ENCODE measurements at regions not wholly inside any gene's neighbourhood (a gene's known extent, or its start where the extent isn't known, plus 50 kb on each side); places are given as distances from the start of the nearest gene placed in this dataset.
"Not testable (repeated sequence)": the region's sequence is repeated elsewhere in the genome, so short reads cannot be mapped to it uniquely, and the experiment has no call there.

DNA sequence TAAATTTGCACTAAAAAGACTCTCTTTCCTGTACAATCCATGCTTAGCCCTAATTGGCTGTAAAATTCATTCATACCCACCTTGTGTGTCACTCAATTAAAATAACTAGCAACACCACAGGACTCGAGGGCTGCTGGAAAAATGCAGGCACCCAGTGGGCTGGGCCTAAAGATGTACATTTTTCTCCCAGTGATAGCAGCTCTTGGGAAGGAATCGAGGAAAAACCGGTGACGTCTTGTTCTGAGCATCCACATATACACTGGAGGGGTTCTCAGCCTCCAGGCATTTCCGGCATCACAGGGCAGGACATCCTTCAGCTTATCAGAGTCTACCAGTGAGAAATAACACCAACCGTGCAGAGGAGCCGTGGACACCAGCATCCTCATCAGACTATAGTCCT is 85.8 kb upstream of the PITRM1 start:
- TF ChIP-seq, protein P1, sequence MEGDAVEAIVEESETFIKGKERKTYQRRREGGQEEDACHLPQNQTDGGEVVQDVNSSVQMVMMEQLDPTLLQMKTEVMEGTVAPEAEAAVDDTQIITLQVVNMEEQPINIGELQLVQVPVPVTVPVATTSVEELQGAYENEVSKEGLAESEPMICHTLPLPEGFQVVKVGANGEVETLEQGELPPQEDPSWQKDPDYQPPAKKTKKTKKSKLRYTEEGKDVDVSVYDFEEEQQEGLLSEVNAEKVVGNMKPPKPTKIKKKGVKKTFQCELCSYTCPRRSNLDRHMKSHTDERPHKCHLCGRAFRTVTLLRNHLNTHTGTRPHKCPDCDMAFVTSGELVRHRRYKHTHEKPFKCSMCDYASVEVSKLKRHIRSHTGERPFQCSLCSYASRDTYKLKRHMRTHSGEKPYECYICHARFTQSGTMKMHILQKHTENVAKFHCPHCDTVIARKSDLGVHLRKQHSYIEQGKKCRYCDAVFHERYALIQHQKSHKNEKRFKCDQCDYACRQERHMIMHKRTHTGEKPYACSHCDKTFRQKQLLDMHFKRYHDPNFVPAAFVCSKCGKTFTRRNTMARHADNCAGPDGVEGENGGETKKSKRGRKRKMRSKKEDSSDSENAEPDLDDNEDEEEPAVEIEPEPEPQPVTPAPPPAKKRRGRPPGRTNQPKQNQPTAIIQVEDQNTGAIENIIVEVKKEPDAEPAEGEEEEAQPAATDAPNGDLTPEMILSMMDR (conservative IDR thresholded peaks at IDR 0.05 in 1 of 2, IDR thresholded peaks at IDR 0.05 in 1 of 2; ENCODE audit: low read depth in 1 of 2, low read length in 2 of 2) = no peak
- no peak for TF ChIP-seq EZH2 (IDR thresholded peaks at IDR 0.05; ENCODE audit: low read length, missing control alignments)
- no peaks in the 10 kb centered on the region for H3K9me3 ChIP-seq (ENCODE audit: control insufficient read depth, insufficient read depth, low read depth, low read length)

GRCh38 chr10:3255616-3256015 is 83.0 kb upstream of the PITRM1 start:
- Histone ChIP-seq H3K9me3 (ENCODE audit: control insufficient read depth, insufficient read depth, low read depth, low read length) (no peaks in the 10 kb centered on the region), H3K36me3 (ENCODE audit: control insufficient read depth, insufficient read depth, low read length) (no peaks in the 10 kb centered on the region), H3K4me3 (replicated peaks in 1 of 4; ENCODE audit: control extremely low read depth in 1 of 4, insufficient read depth in 1 of 4, low read depth in 3 of 4, low read length in 4 of 4) (no peak overlapping the region), H4K20me1 (ENCODE audit: control insufficient read depth, extremely low read depth, insufficient read depth, low read length) (no peaks in the 10 kb centered on the region), H3K4me1 (ENCODE audit: control insufficient read depth, extremely low read depth, insufficient read depth, low read length) (no peaks in the 10 kb centered on the region), H3K79me2 (ENCODE audit: control insufficient read depth, insufficient read depth, low read length) (no peaks in the 10 kb centered on the region), H3K4me2 (ENCODE audit: extremely low read depth, insufficient read depth, low read length) (no peak overlapping the region), H3K27me3 (ENCODE audit: control insufficient read depth, insufficient read depth, low read length) (no peaks in the 10 kb centered on the region), H2AFZ (ENCODE audit: low read length) (no peak overlapping the region), H3K9ac (ENCODE audit: insufficient read depth, low read length) (no peak overlapping the region), H3K27ac (ENCODE audit: insufficient read depth, low read length) (no peak overlapping the region)
- DNase-seq (ENCODE audit: low read depth in 2 of 2) = no peak
- TF ChIP-seq EZH2 (IDR thresholded peaks at IDR 0.05; ENCODE audit: low read length, missing control alignments) = no peak
- TF ChIP-seq, protein P1 (conservative IDR thresholded peaks at IDR 0.05 in 1 of 2, IDR thresholded peaks at IDR 0.05 in 1 of 2; ENCODE audit: low read depth in 1 of 2, low read length in 2 of 2) = no peak

More for the DNA sequence above, 85.8 kb upstream of the PITRM1 start:
- Histone ChIP-seq H3K4me2 (ENCODE audit: extremely low read depth, insufficient read depth, low read length) (no peak overlapping the region), H3K36me3 (ENCODE audit: control insufficient read depth, insufficient read depth, low read length) (no peaks in the 10 kb centered on the region), H3K4me3 (replicated peaks in 1 of 4; ENCODE audit: control extremely low read depth in 1 of 4, insufficient read depth in 1 of 4, low read depth in 3 of 4, low read length in 4 of 4) (no peak overlapping the region), H2AFZ (ENCODE audit: low read length) (no peak overlapping the region), H3K79me2 (ENCODE audit: control insufficient read depth, insufficient read depth, low read length) (no peaks in the 10 kb centered on the region), H3K27ac (ENCODE audit: insufficient read depth, low read length) (no peak overlapping the region), H3K4me1 (ENCODE audit: control insufficient read depth, extremely low read depth, insufficient read depth, low read length) (no peaks in the 10 kb centered on the region), H4K20me1 (ENCODE audit: control insufficient read depth, extremely low read depth, insufficient read depth, low read length) (no peaks in the 10 kb centered on the region), H3K27me3 (ENCODE audit: control insufficient read depth, insufficient read depth, low read length) (no peaks in the 10 kb centered on the region), H3K9ac (ENCODE audit: insufficient read depth, low read length) (no peak overlapping the region)
- no peak for DNase-seq (ENCODE audit: low read depth in 2 of 2)

- Histone ChIP-seq H3K9ac (ENCODE audit: insufficient read depth, low read length) (no peak overlapping the region), H3K79me2 (ENCODE audit: control insufficient read depth, insufficient read depth, low read length) (no peaks in the 10 kb centered on the region), H3K27ac (ENCODE audit: insufficient read depth, low read length) (no peak overlapping the region), H3K27me3 (ENCODE audit: control insufficient read depth, insufficient read depth, low read length) (no peaks in the 10 kb centered on the region), H4K20me1 (ENCODE audit: control insufficient read depth, extremely low read depth, insufficient read depth, low read length) (no peaks in the 10 kb centered on the region), H3K4me2 (ENCODE audit: extremely low read depth, insufficient read depth, low read length) (no peak overlapping the region), H3K4me1 (ENCODE audit: control insufficient read depth, extremely low read depth, insufficient read depth, low read length) (no peaks in the 10 kb centered on the region), H3K36me3 (ENCODE audit: control insufficient read depth, insufficient read depth, low read length) (no peaks in the 10 kb centered on the region), H3K9me3 (ENCODE audit: control insufficient read depth, insufficient read depth, low read depth, low read length) (no peaks in the 10 kb centered on the region), H3K4me3 (replicated peaks in 1 of 4; ENCODE audit: control extremely low read depth in 1 of 4, insufficient read depth in 1 of 4, low read depth in 3 of 4, low read length in 4 of 4) (no peak overlapping the region), H2AFZ (ENCODE audit: low read length) (no peak overlapping the region)
- TF ChIP-seq, protein P1 (conservative IDR thresholded peaks at IDR 0.05 in 1 of 2, IDR thresholded peaks at IDR 0.05 in 1 of 2; ENCODE audit: low read depth in 1 of 2, low read length in 2 of 2) = no peak
- TF ChIP-seq EZH2 (IDR thresholded peaks at IDR 0.05; ENCODE audit: low read length, missing control alignments) = no peak
- no peak for DNase-seq (ENCODE audit: low read depth in 2 of 2)
These were observed 82.5 kb upstream of the PITRM1 start for GRCh38 chr10:3255075-3255474.

DNA sequence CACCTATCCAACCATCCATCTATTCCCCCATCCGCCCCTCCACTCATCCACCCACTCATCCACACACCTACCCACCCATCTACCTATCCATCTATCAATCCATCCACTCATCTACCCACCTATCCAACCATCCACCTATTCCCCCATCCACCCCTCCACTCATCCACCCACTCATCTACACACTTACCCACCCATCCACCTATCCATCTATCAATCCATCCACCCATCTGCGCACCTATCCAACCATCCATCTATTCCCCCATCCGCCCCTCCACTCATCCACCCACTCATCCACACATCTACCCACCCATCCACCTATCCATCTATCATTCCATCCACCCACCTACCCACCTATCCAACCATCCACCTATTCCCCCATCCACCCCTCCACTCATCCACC is 81.4 kb upstream of the PITRM1 start:
- H3K36me3 ChIP-seq (ENCODE audit: control insufficient read depth, insufficient read depth, low read length); DNase-seq (ENCODE audit: low read depth in 2 of 2); H2AFZ ChIP-seq (ENCODE audit: low read length); H3K79me2 ChIP-seq (ENCODE audit: control insufficient read depth, insufficient read depth, low read length); H3K27ac ChIP-seq (ENCODE audit: insufficient read depth, low read length); H3K4me2 ChIP-seq (ENCODE audit: extremely low read depth, insufficient read depth, low read length); H3K9ac ChIP-seq (ENCODE audit: insufficient read depth, low read length); H3K27me3 ChIP-seq (ENCODE audit: control insufficient read depth, insufficient read depth, low read length); H3K9me3 ChIP-seq (ENCODE audit: control insufficient read depth, insufficient read depth, low read depth, low read length); H3K4me1 ChIP-seq (ENCODE audit: control insufficient read depth, extremely low read depth, insufficient read depth, low read length); H4K20me1 ChIP-seq (ENCODE audit: control insufficient read depth, extremely low read depth, insufficient read depth, low read length); H3K4me3 ChIP-seq (replicated peaks in 1 of 4; ENCODE audit: control extremely low read depth in 1 of 4, insufficient read depth in 1 of 4, low read depth in 3 of 4, low read length in 4 of 4): not testable (repeated sequence)
